ENCODE measurements at regions not wholly inside any gene's neighbourhood (a gene's known extent, or its start where the extent isn't known, plus 50 kb on each side); places are given as distances from the start of the nearest gene placed in this dataset.

- no peaks in the 10 kb centered on the region for H3K36me3 ChIP-seq
- no peak overlapping the region for H3K27ac ChIP-seq
- no peak overlapping the region for H3K4me3 ChIP-seq (ENCODE audit: low read depth in 1 of 2, low read length in 1 of 2)
- H3K4me1 ChIP-seq (ENCODE audit: control insufficient read depth in 1 of 2, insufficient read depth in 1 of 2, low read depth in 1 of 2, low read length in 1 of 2): no peaks in the 10 kb centered on the region
- TF ChIP-seq CTCF (IDR thresholded peaks at IDR 0.05): no peak
- H3K27me3 ChIP-seq: no peaks in the 10 kb centered on the region
- no peaks in the 10 kb centered on the region for H3K9me3 ChIP-seq
Measured at GRCh38 chr7:45404622-45405021, 169.5 kb upstream of the ADCY1 start.

- Histone ChIP-seq H3K9me3 (no peaks in the 10 kb centered on the region), H3K4me3 (ENCODE audit: low read depth in 1 of 2, low read length in 1 of 2) (no peak overlapping the region), H3K36me3 (no peaks in the 10 kb centered on the region), H3K4me1 (ENCODE audit: control insufficient read depth in 1 of 2, insufficient read depth in 1 of 2, low read depth in 1 of 2, low read length in 1 of 2) (no peaks in the 10 kb centered on the region), H3K27me3 (no peaks in the 10 kb centered on the region), H3K27ac (no peak overlapping the region)
- no peak for TF ChIP-seq CTCF (IDR thresholded peaks at IDR 0.05)
Measured at GRCh38 chr7:45407730-45408408, 166.3 kb upstream of the ADCY1 start.

GRCh38 chr7:45408409-45408737 is 165.8 kb upstream of the ADCY1 start:
- no peak overlapping the region for H3K4me3 ChIP-seq (ENCODE audit: low read depth in 1 of 2, low read length in 1 of 2)
- TF ChIP-seq CTCF (IDR thresholded peaks at IDR 0.05): no peak
- H3K27ac ChIP-seq: no peak overlapping the region
- no peaks in the 10 kb centered on the region for H3K27me3 ChIP-seq
- no peaks in the 10 kb centered on the region for H3K9me3 ChIP-seq
- H3K36me3 ChIP-seq: no peaks in the 10 kb centered on the region
- H3K4me1 ChIP-seq (ENCODE audit: control insufficient read depth in 1 of 2, insufficient read depth in 1 of 2, low read depth in 1 of 2, low read length in 1 of 2): no peaks in the 10 kb centered on the region

GRCh38 chr7:45410893-45411292 is 163.3 kb upstream of the ADCY1 start:
- Histone ChIP-seq H3K27ac (no peak overlapping the region), H3K4me3 (ENCODE audit: low read depth in 1 of 2, low read length in 1 of 2) (no peak overlapping the region), H3K9me3 (no peaks in the 10 kb centered on the region), H3K27me3 (no peaks in the 10 kb centered on the region), H3K4me1 (ENCODE audit: control insufficient read depth in 1 of 2, insufficient read depth in 1 of 2, low read depth in 1 of 2, low read length in 1 of 2) (no peaks in the 10 kb centered on the region), H3K36me3 (no peaks in the 10 kb centered on the region)
- no peak for TF ChIP-seq CTCF (IDR thresholded peaks at IDR 0.05)

GRCh38 chr7:45413419-45413818 is 160.7 kb upstream of the ADCY1 start:
- no peak for TF ChIP-seq CTCF (IDR thresholded peaks at IDR 0.05)
- H3K9me3 ChIP-seq: no peaks in the 10 kb centered on the region
- no peaks in the 10 kb centered on the region for H3K36me3 ChIP-seq
- H3K4me3 ChIP-seq (ENCODE audit: low read depth in 1 of 2, low read length in 1 of 2): no peak overlapping the region
- no peaks in the 10 kb centered on the region for H3K4me1 ChIP-seq (ENCODE audit: control insufficient read depth in 1 of 2, insufficient read depth in 1 of 2, low read depth in 1 of 2, low read length in 1 of 2)
- H3K27ac ChIP-seq: no peak overlapping the region
- H3K27me3 ChIP-seq: no peaks in the 10 kb centered on the region

GRCh38 chr7:45414226-45414625 is 159.9 kb upstream of the ADCY1 start:
- H3K4me1 ChIP-seq (ENCODE audit: control insufficient read depth in 1 of 2, insufficient read depth in 1 of 2, low read depth in 1 of 2, low read length in 1 of 2): no peaks in the 10 kb centered on the region
- H3K4me3 ChIP-seq (ENCODE audit: low read depth in 1 of 2, low read length in 1 of 2): no peak overlapping the region
- H3K9me3 ChIP-seq: no peaks in the 10 kb centered on the region

More at GRCh38 chr7:45414226-45414625, 159.9 kb upstream of the ADCY1 start:
- H3K27me3 ChIP-seq: no peaks in the 10 kb centered on the region
- H3K36me3 ChIP-seq: no peaks in the 10 kb centered on the region
- no peak for TF ChIP-seq CTCF (IDR thresholded peaks at IDR 0.05)
- H3K27ac ChIP-seq: no peak overlapping the region
